HL-60 (cell line): ENCODE measurements at regions not wholly inside any gene's neighbourhood (a gene's known extent, or its start where the extent isn't known, plus 50 kb on each side); places are given as distances from the start of the nearest gene placed in this dataset.

ENCODE experiments used
- TF ChIP-seq, protein P1 (sequence below): IDR thresholded peaks from one replicate; pipeline ENCODE4 v1.5.1; 2011; ENCODE audit warnings: low read length, control low read depth, inconsistent platforms; ENCODE audit not compliant: insufficient read depth
- TF ChIP-seq, protein P2 (sequence below): IDR thresholded peaks from 2 replicates; pipeline ENCODE4 v1.6.1; 2012; ENCODE audit warnings: low read depth; ENCODE audit not compliant: insufficient replicate concordance

DNA sequence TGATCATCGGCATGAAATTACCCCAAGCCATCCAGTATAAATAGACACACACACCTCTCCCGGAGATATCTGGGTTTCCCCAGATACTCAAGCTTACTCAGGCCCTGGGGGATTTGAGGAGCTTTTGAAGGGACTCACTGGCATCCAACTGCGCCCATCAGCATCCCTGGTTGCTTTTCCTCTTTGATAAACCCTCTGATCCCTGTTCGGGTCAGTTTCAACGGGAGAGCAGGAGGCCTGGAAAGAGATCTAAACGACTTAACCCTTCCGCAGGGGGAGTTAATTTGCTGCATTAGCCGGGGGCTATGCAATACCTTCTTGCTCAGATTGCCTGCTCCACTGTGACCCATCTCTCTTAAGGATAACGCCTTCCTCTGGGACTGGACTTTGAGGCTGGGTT, 76.6 kb downstream of the MAF start:
- TF ChIP-seq, protein P1, sequence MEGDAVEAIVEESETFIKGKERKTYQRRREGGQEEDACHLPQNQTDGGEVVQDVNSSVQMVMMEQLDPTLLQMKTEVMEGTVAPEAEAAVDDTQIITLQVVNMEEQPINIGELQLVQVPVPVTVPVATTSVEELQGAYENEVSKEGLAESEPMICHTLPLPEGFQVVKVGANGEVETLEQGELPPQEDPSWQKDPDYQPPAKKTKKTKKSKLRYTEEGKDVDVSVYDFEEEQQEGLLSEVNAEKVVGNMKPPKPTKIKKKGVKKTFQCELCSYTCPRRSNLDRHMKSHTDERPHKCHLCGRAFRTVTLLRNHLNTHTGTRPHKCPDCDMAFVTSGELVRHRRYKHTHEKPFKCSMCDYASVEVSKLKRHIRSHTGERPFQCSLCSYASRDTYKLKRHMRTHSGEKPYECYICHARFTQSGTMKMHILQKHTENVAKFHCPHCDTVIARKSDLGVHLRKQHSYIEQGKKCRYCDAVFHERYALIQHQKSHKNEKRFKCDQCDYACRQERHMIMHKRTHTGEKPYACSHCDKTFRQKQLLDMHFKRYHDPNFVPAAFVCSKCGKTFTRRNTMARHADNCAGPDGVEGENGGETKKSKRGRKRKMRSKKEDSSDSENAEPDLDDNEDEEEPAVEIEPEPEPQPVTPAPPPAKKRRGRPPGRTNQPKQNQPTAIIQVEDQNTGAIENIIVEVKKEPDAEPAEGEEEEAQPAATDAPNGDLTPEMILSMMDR = no peak
- TF ChIP-seq, protein P2, sequence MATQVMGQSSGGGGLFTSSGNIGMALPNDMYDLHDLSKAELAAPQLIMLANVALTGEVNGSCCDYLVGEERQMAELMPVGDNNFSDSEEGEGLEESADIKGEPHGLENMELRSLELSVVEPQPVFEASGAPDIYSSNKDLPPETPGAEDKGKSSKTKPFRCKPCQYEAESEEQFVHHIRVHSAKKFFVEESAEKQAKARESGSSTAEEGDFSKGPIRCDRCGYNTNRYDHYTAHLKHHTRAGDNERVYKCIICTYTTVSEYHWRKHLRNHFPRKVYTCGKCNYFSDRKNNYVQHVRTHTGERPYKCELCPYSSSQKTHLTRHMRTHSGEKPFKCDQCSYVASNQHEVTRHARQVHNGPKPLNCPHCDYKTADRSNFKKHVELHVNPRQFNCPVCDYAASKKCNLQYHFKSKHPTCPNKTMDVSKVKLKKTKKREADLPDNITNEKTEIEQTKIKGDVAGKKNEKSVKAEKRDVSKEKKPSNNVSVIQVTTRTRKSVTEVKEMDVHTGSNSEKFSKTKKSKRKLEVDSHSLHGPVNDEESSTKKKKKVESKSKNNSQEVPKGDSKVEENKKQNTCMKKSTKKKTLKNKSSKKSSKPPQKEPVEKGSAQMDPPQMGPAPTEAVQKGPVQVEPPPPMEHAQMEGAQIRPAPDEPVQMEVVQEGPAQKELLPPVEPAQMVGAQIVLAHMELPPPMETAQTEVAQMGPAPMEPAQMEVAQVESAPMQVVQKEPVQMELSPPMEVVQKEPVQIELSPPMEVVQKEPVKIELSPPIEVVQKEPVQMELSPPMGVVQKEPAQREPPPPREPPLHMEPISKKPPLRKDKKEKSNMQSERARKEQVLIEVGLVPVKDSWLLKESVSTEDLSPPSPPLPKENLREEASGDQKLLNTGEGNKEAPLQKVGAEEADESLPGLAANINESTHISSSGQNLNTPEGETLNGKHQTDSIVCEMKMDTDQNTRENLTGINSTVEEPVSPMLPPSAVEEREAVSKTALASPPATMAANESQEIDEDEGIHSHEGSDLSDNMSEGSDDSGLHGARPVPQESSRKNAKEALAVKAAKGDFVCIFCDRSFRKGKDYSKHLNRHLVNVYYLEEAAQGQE = no peak
